ENCODE measurements at regions not wholly inside any gene's neighbourhood (a gene's known extent, or its start where the extent isn't known, plus 50 kb on each side); places are given as distances from the start of the nearest gene placed in this dataset.
"Not testable (repeated sequence)": the region's sequence is repeated elsewhere in the genome, so short reads cannot be mapped to it uniquely, and the experiment has no call there.

GRCh38 chr7:106451171-106451570, 166.4 kb upstream of the NAMPT start:
- Histone ChIP-seq H3K27ac (no peak overlapping the region), H3K27me3 (no peaks in the 10 kb centered on the region), H3K36me3 (no peaks in the 10 kb centered on the region), H3K4me3 (no peak overlapping the region), H3K9me3 (peaks cover 0 to 11% of the 10 kb centered on the region in 2 donors), H3K4me1 (no peaks in the 10 kb centered on the region)
- TF ChIP-seq, protein P1, sequence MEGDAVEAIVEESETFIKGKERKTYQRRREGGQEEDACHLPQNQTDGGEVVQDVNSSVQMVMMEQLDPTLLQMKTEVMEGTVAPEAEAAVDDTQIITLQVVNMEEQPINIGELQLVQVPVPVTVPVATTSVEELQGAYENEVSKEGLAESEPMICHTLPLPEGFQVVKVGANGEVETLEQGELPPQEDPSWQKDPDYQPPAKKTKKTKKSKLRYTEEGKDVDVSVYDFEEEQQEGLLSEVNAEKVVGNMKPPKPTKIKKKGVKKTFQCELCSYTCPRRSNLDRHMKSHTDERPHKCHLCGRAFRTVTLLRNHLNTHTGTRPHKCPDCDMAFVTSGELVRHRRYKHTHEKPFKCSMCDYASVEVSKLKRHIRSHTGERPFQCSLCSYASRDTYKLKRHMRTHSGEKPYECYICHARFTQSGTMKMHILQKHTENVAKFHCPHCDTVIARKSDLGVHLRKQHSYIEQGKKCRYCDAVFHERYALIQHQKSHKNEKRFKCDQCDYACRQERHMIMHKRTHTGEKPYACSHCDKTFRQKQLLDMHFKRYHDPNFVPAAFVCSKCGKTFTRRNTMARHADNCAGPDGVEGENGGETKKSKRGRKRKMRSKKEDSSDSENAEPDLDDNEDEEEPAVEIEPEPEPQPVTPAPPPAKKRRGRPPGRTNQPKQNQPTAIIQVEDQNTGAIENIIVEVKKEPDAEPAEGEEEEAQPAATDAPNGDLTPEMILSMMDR (IDR thresholded peaks at IDR 0.05) = no peak
- DNase-seq (ENCODE audit: low spot score) = no peak

DNA sequence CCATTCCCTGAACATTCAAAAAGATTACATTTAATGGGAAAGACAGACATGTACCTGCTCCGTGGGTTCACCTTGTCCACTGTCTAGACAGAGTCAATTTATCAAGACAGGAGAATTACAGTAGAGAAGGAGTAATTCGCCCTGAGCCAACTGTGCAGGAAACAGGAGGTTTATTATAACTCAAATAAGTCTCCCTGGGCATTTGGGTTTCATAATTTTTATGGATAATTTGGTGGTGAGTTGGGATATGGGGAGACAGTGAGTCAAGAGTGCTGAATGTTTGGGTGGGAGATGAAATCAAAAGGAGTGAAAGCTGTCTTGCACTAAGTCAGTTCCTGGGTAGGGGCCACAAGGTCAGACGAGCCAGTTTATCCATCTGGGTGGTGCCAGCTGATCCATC, 165.9 kb upstream of the NAMPT start:
- Histone ChIP-seq H3K4me3 (no peak overlapping the region), H3K27me3 (no peaks in the 10 kb centered on the region), H3K27ac (no peak overlapping the region), H3K9me3 (peaks cover 0 to 11% of the 10 kb centered on the region in 2 donors), H3K4me1 (no peaks in the 10 kb centered on the region), H3K36me3 (no peaks in the 10 kb centered on the region)
- TF ChIP-seq, protein P1 (IDR thresholded peaks at IDR 0.05) = no peak
- no peak for DNase-seq (ENCODE audit: low spot score)

DNA sequence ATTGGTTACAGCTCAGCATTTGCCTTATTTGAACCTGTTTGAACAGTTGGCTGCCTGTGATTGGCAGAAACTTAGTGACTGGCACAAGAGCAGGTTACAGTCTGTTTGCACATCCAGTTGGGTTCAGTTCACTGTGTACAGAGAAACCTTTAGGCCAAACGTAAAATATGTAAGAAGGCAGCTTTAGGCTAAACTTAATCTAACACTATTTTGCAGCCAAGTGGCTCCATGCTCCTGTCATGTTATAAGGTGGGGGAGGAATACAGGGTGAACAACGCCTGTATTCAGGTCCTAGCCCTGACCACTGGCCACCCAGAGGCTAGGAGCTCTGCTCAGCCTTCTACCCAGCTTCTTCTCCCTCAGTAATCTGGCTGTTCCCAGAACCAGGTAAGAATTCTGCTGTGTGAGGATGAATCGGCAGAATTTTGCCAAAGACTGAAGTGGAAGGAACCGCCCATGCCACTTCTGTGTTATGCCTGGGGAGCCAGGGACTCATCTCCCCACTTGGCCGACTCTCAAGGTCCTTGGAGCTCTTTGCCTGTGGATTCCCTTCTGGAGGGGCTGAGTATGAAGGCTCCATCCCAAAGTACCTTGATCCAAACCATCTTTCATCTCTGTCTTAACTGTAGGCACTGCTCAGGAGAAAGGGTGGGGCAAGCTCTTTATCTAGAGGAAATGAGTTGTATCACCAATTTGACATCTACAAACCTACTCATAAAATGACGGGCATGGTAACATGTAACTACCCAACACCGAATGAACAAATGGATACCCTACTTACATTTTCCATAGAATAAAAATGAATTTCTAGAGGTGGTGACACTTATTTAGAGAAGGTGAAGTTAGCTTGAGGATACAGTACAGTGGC, 164.4 kb upstream of the NAMPT start:
- no peak for DNase-seq (ENCODE audit: low spot score)
- Histone ChIP-seq H3K36me3 (no peaks in the 10 kb centered on the region), H3K27me3 (no peaks in the 10 kb centered on the region), H3K27ac (no peak overlapping the region), H3K4me1 (no peaks in the 10 kb centered on the region), H3K9me3 (peaks cover 0 to 11% of the 10 kb centered on the region in 2 donors), H3K4me3 (no peak overlapping the region)
- TF ChIP-seq, protein P1 (IDR thresholded peaks at IDR 0.05) = no peak

GRCh38 chr7:106448346-106448991, 163.7 kb upstream of the NAMPT start:
- H3K4me1 ChIP-seq = no peaks in the 10 kb centered on the region
- TF ChIP-seq, protein P1 (IDR thresholded peaks at IDR 0.05) = no peak
- no peaks in the 10 kb centered on the region for H3K36me3 ChIP-seq
- H3K9me3 ChIP-seq = peaks cover 0 to 11% of the 10 kb centered on the region in 2 donors
- DNase-seq (ENCODE audit: low spot score) = no peak
- H3K27me3 ChIP-seq = no peaks in the 10 kb centered on the region
- H3K4me3 ChIP-seq = no peak overlapping the region
- H3K27ac ChIP-seq = no peak overlapping the region

GRCh38 chr7:106447318-106447847, 162.6 kb upstream of the NAMPT start:
- peaks cover 0 to 7% of the 10 kb centered on the region in 2 donors for H3K9me3 ChIP-seq
- no peaks in the 10 kb centered on the region for H3K27me3 ChIP-seq
- no peaks in the 10 kb centered on the region for H3K36me3 ChIP-seq
- H3K4me3 ChIP-seq = no peak overlapping the region
- no peak overlapping the region for H3K27ac ChIP-seq
- no peaks in the 10 kb centered on the region for H3K4me1 ChIP-seq
- no peak for DNase-seq (ENCODE audit: low spot score)
- TF ChIP-seq, protein P1 (IDR thresholded peaks at IDR 0.05) = no peak

GRCh38 chr7:106445366-106445765, 160.6 kb upstream of the NAMPT start:
- not testable (repeated sequence) for H3K9me3 ChIP-seq; H3K27ac ChIP-seq; H3K4me3 ChIP-seq; H3K36me3 ChIP-seq; H3K27me3 ChIP-seq; DNase-seq (ENCODE audit: low spot score); H3K4me1 ChIP-seq
